A673 (cell line): ENCODE measurements at regions not wholly inside any gene's neighbourhood (a gene's known extent, or its start where the extent isn't known, plus 50 kb on each side); places are given as distances from the start of the nearest gene placed in this dataset.

Experiments
- EZH2 ChIP-seq: fragments of 200-600 bp; sonication (generic); IDR thresholded peaks from 2 replicates; pipeline ENCODE4 v1.6.1; 2017; ENCODE audit warnings: borderline replicate concordance, low read depth, mild to moderate bottlenecking, mixed read lengths, antibody characterized with exemption, low read length; ENCODE audit not compliant: poor library complexity, severe bottlenecking
- TF ChIP-seq, protein P1 (sequence below): fragments of 300-800, 200-600 bp; sonication (generic); conservative IDR thresholded peaks from 2 replicates; pipeline ENCODE4 v1.5.1; 2017; ENCODE audit warnings: low read depth, mild to moderate bottlenecking, antibody characterized with exemption, low read length, moderate library complexity, mixed read lengths

DNA sequence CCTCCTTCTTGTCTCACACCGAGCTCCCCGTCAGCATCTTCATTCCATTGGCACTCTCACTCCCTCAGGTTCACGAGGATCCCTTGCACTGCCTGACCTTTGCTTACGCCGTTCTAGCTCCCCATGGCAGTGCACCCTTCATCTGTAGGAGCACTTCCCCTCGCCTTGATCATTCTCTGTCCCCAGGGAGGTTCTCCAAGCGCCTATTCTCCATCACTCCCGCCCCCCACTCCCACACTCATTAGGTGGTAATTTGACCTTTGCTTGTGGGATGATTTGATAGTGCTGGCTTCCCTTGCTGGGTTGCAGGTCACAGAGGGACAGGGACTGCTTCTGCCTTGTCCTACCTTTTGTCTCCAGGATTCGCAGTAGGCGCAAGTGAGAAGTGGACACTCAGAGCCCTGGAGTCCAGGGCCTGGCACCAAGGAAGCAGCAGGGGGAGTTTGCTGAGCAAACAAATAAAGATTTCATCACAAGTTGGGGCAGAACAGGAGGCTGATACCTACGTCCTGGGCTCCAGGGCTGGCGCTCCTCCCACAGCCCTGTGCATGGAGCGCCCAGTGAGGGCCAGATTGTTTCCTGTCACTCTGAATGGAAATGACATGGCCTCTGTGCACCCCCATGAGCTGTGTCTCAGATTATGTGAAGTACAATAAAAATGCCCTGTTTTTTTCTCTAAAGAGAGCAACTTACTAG is 82.0 kb upstream of the RUNX3 start:
- TF ChIP-seq, protein P1, sequence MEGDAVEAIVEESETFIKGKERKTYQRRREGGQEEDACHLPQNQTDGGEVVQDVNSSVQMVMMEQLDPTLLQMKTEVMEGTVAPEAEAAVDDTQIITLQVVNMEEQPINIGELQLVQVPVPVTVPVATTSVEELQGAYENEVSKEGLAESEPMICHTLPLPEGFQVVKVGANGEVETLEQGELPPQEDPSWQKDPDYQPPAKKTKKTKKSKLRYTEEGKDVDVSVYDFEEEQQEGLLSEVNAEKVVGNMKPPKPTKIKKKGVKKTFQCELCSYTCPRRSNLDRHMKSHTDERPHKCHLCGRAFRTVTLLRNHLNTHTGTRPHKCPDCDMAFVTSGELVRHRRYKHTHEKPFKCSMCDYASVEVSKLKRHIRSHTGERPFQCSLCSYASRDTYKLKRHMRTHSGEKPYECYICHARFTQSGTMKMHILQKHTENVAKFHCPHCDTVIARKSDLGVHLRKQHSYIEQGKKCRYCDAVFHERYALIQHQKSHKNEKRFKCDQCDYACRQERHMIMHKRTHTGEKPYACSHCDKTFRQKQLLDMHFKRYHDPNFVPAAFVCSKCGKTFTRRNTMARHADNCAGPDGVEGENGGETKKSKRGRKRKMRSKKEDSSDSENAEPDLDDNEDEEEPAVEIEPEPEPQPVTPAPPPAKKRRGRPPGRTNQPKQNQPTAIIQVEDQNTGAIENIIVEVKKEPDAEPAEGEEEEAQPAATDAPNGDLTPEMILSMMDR, result no peak
- no peak for TF ChIP-seq EZH2
